ENCODE measurements at regions not wholly inside any gene's neighbourhood (a gene's known extent, or its start where the extent isn't known, plus 50 kb on each side); places are given as distances from the start of the nearest gene placed in this dataset.

GRCh38 chr2:62364791-62365528 lies 141.0 kb downstream of the TMEM17 start:
- no peak for DNase-seq

- DNase-seq: no peak
These were observed 142.8 kb downstream of the TMEM17 start for GRCh38 chr2:62363166-62363565.

GRCh38 chr2:62362561-62362960 lies 143.4 kb downstream of the TMEM17 start:
- DNase-seq: no peak

GRCh38 chr2:62361964-62362363 lies 144.0 kb downstream of the TMEM17 start:
- no peak for DNase-seq

GRCh38 chr2:62354771-62355561 lies 151.0 kb downstream of the TMEM17 start:
- no peak for DNase-seq

- no peak for DNase-seq
These were observed 154.0 kb downstream of the TMEM17 start for GRCh38 chr2:62352031-62352430.

- DNase-seq: no peak
These were observed 153.9 kb downstream of the B3GNT2 start for GRCh38 chr2:62349788-62350187.

GRCh38 chr2:62348700-62349099 lies 152.8 kb downstream of the B3GNT2 start:
- DNase-seq: no peak

- DNase-seq: no peak
These were observed 151.8 kb downstream of the B3GNT2 start for GRCh38 chr2:62347563-62348270.

- DNase-seq: no peak
These were observed 148.6 kb downstream of the B3GNT2 start for GRCh38 chr2:62344472-62344871.

GRCh38 chr2:62343636-62344337 lies 147.9 kb downstream of the B3GNT2 start:
- peak; percentile 56 for DNase-seq

GRCh38 chr2:62343206-62343605 lies 147.3 kb downstream of the B3GNT2 start:
- DNase-seq: no peak

GRCh38 chr2:62340994-62341484 lies 145.1 kb downstream of the B3GNT2 start:
- DNase-seq: peak; percentile 62

GRCh38 chr2:62339837-62340236 lies 143.9 kb downstream of the B3GNT2 start:
- no peak for DNase-seq

- no peak for DNase-seq
These were observed 143.5 kb downstream of the B3GNT2 start for GRCh38 chr2:62339413-62339812.

GRCh38 chr2:62338111-62338510 lies 142.2 kb downstream of the B3GNT2 start:
- DNase-seq: no peak

GRCh38 chr2:62337403-62337802 lies 141.5 kb downstream of the B3GNT2 start:
- no peak for DNase-seq

GRCh38 chr2:62335612-62336011 lies 139.7 kb downstream of the B3GNT2 start:
- no peak for DNase-seq

GRCh38 chr2:62334440-62335058 lies 138.6 kb downstream of the B3GNT2 start:
- DNase-seq: no peak

GRCh38 chr2:62334009-62334408 lies 138.1 kb downstream of the B3GNT2 start:
- peak; percentile 93 for DNase-seq

GRCh38 chr2:62330959-62331358 lies 135.0 kb downstream of the B3GNT2 start:
- no peak for DNase-seq

GRCh38 chr2:62329797-62330196 lies 133.9 kb downstream of the B3GNT2 start:
- no peak for DNase-seq

Measured in NCI-H1105 treated with DMSO at 0.1 percent for 48 hours (cell line).